IMR-90 (cell line): ENCODE measurements at regions not wholly inside any gene's neighbourhood (a gene's known extent, or its start where the extent isn't known, plus 50 kb on each side); places are given as distances from the start of the nearest gene placed in this dataset.

Experiments
- ATAC-seq: fragments of 200-7000 bp; cut with Tn5 transposase; 2 replicates; pipeline ENCODE4 v1.9.1; 2020; ENCODE audit warnings: low read depth, mild to moderate bottlenecking, moderate library complexity
- BruUV-seq: library from RNA; stranded (reverse); fragments of 400-500 nt; replicated peaks from 2 replicates; lab custom pipeline; 2021; lab: Mats Ljungman, UMichigan
- CTCF ChIA-PET: fragments of 300-600 bp; formaldehyde crosslinking; extraction: SDS; loops from one replicate; lab custom pipeline; 2021; ENCODE audit warnings: antibody characterized with exemption; lab: Yijun Ruan, JAX
- POLR2A ChIA-PET: fragments of 300-600 bp; sonication (Branson Sonifier 250); formaldehyde crosslinking; loops from one replicate; lab custom pipeline; 2022; ENCODE audit warnings: antibody characterized with exemption; ENCODE audit not compliant: unreplicated experiment; lab: Charles Lee
- DNase-seq: peaks from one replicate; pipeline ENCODE4 v3.0.0; 2013
- H2AFZ ChIP-seq: replicated peaks from 2 replicates; pipeline ENCODE3; 2013; ENCODE audit warnings: low read length, mild to moderate bottlenecking; ENCODE audit not compliant: poor library complexity
- H2AK5ac ChIP-seq: 2 replicates; pipeline ENCODE4 v1.6.1; 2013; ENCODE audit warnings: low read depth, low read length, inconsistent platforms
- H2AK9ac ChIP-seq: replicated peaks from 2 replicates; pipeline ENCODE3; 2013; ENCODE audit warnings: mild to moderate bottlenecking, low read depth, low read length, moderate library complexity; ENCODE audit not compliant: poor library complexity
- H2BK120ac ChIP-seq: 2 replicates; pipeline ENCODE4 v1.6.1; 2013; ENCODE audit warnings: low read depth, low read length, inconsistent platforms
- H2BK15ac ChIP-seq: 3 replicates; pipeline ENCODE4 v1.6.1; 2013; ENCODE audit warnings: low read depth, low read length, inconsistent platforms
- H2BK20ac ChIP-seq: 2 replicates; pipeline ENCODE4 v1.6.1; 2013; ENCODE audit warnings: low read depth, mild to moderate bottlenecking, inconsistent platforms, low read length, moderate library complexity
- H2BK5ac ChIP-seq: 2 replicates; pipeline ENCODE4 v1.6.1; 2013; ENCODE audit warnings: mild to moderate bottlenecking, low read depth, low read length, inconsistent platforms; ENCODE audit not compliant: poor library complexity, severe bottlenecking
- H3K14ac ChIP-seq: replicated peaks from 2 replicates; pipeline ENCODE4 v1.6.1; 2013; ENCODE audit warnings: low read depth, low read length, inconsistent platforms
- H3K18ac ChIP-seq: 2 replicates; pipeline ENCODE4 v1.6.1; 2013; ENCODE audit warnings: low read depth, low read length, control low read depth
- H3K23ac ChIP-seq: 2 replicates; pipeline ENCODE4 v1.6.1; 2013; ENCODE audit warnings: low read depth, low read length, inconsistent platforms
- H3K27ac ChIP-seq: 2 replicates; pipeline ENCODE4 v1.5.1; 2013; ENCODE audit warnings: mild to moderate bottlenecking, control low read depth, low read length; ENCODE audit not compliant: insufficient read depth
- H3K27me3 ChIP-seq: 2 replicates; pipeline ENCODE4 v1.6.1; 2013; ENCODE audit warnings: low read length; ENCODE audit not compliant: control insufficient read depth, insufficient read depth
- H3K36me3 ChIP-seq: 2 replicates; pipeline ENCODE4 v1.6.1; 2013; ENCODE audit warnings: low read length, mixed read lengths; ENCODE audit not compliant: control insufficient read depth, insufficient read depth
- H3K4ac ChIP-seq: 2 replicates; pipeline ENCODE4 v1.6.1; 2013; ENCODE audit warnings: low read depth, low read length, inconsistent platforms
- H3K4me1 ChIP-seq: 2 replicates; pipeline ENCODE4 v1.6.1; 2013; ENCODE audit warnings: low read length, mixed read lengths; ENCODE audit not compliant: control insufficient read depth, insufficient read depth
- H3K4me2 ChIP-seq: 2 replicates; pipeline ENCODE4 v1.6.1; 2013; ENCODE audit warnings: low read depth, mild to moderate bottlenecking, control low read depth, low read length, moderate library complexity
- H3K4me3 ChIP-seq: 2 replicates; pipeline ENCODE4 v1.5.1; 2013; ENCODE audit warnings: low read depth, mild to moderate bottlenecking, control low read depth, low read length, moderate library complexity; ENCODE audit not compliant: insufficient read depth
- H3K56ac ChIP-seq: 2 replicates; pipeline ENCODE4 v1.6.1; 2013; ENCODE audit warnings: low read length, inconsistent platforms; ENCODE audit not compliant: insufficient read depth; ENCODE audit errors: extremely low read depth
- H3K79me1 ChIP-seq, 2 experiments: 2 replicates each; pipeline ENCODE4 v1.6.1; 2013; ENCODE audit warnings: low read length in 2 of 2, inconsistent platforms in 1 of 2, low read depth in 1 of 2
- H3K9ac ChIP-seq: 2 replicates; pipeline ENCODE4 v1.6.1; 2013; ENCODE audit warnings: low read depth, low read length, control low read depth
- H3K9me1 ChIP-seq: 2 replicates; pipeline ENCODE4 v1.6.1; 2013; ENCODE audit warnings: low read length, inconsistent platforms; ENCODE audit not compliant: insufficient read depth
- H3K9me3 ChIP-seq: 2 replicates; pipeline ENCODE4 v1.6.1; 2013; ENCODE audit warnings: low read length; ENCODE audit not compliant: control insufficient read depth, insufficient read depth
- H4K20me1 ChIP-seq: 2 replicates; pipeline ENCODE4 v1.6.1; 2013; ENCODE audit warnings: low read length, inconsistent platforms; ENCODE audit not compliant: insufficient read depth
- H4K5ac ChIP-seq: 2 replicates; pipeline ENCODE4 v1.6.1; 2013; ENCODE audit warnings: mild to moderate bottlenecking, low read depth, low read length, control low read depth
- H4K8ac ChIP-seq, 2 experiments: 2 replicates each; pipeline ENCODE4 v1.6.1; 2013; ENCODE audit warnings: low read depth in 2 of 2, low read length in 2 of 2, control low read depth in 1 of 2, inconsistent platforms in 1 of 2
- H4K91ac ChIP-seq: 2 replicates; pipeline ENCODE4 v1.6.1; 2013; ENCODE audit warnings: low read depth, low read length, inconsistent platforms; ENCODE audit not compliant: insufficient read depth
- CEBPB ChIP-seq: IDR thresholded peaks from 2 replicates; pipeline ENCODE4 v1.6.1; 2012; ENCODE audit warnings: low read depth, low read length, improper control_type of control experiment
- CHD1 ChIP-seq: IDR thresholded peaks from 2 replicates; pipeline ENCODE4 v1.6.1; 2012; ENCODE audit warnings: low read depth, low read length, improper control_type of control experiment
- CTCF ChIP-seq: conservative IDR thresholded peaks from 2 replicates; pipeline ENCODE4 v1.5.1; 2012; ENCODE audit warnings: mild to moderate bottlenecking, low read depth, low read length, improper control_type of control experiment
- ELK1 ChIP-seq: fragments of 150-350 bp; IDR thresholded peaks from 2 replicates; pipeline ENCODE4 v1.6.1; 2016; ENCODE audit warnings: low read depth, mild to moderate bottlenecking, low read length, moderate library complexity, borderline replicate concordance
- FOS ChIP-seq: fragments of 150-350 bp; IDR thresholded peaks from 2 replicates; pipeline ENCODE4 v1.6.1; 2016; ENCODE audit warnings: low read depth, low read length
- MAFK ChIP-seq: IDR thresholded peaks from 2 replicates; pipeline ENCODE4 v1.6.1; 2012; ENCODE audit warnings: low read depth, low read length, improper control_type of control experiment
- MAZ ChIP-seq: IDR thresholded peaks from 2 replicates; pipeline ENCODE4 v1.6.1; 2012; ENCODE audit warnings: low read depth, mild to moderate bottlenecking, low read length, improper control_type of control experiment, moderate library complexity, borderline replicate concordance
- NFE2L2 ChIP-seq: fragments of 150-350 bp; IDR thresholded peaks from 2 replicates; pipeline ENCODE4 v1.6.1; 2016; ENCODE audit warnings: low read depth, mild to moderate bottlenecking, low read length
- POLR2A ChIP-seq: IDR thresholded peaks from 2 replicates; pipeline ENCODE4 v1.6.1; 2012; ENCODE audit warnings: mild to moderate bottlenecking, low read depth, low read length
- SMC3 ChIP-seq: fragments of 150-350 bp; IDR thresholded peaks from 2 replicates; pipeline ENCODE4 v1.6.1; 2016; ENCODE audit warnings: low read depth, mild to moderate bottlenecking, antibody characterized with exemption, low read length, moderate library complexity
- WGBS, 2 experiments: methylation state at CpG; one replicate each; pipeline versions ENCODE4 v1.1.5 to v1.1.7; 2013; ENCODE audit warnings: missing lambda C conversion rate in 2 of 2; ENCODE audit not compliant: insufficient read length in 1 of 2; ENCODE audit errors: extremely low coverage in 2 of 2; 5-methylcytosine and 5-hydroxymethylcytosine counted together
- dilution Hi-C: fragments of 300-500 bp; cut with HindIII; formaldehyde crosslinking; loops from one replicate; pipeline ENCODE4 v1.14.3; 2018; ENCODE audit warnings: low sequenced_read_pairs; ENCODE audit not compliant: unreplicated experiment
- in situ Hi-C: fragments of 300-500 bp; cut with MboI; formaldehyde crosslinking; loops from 3 replicates; pipeline ENCODE4 v1.14.3; 2019; ENCODE audit warnings: low sequenced_read_pairs, inconsistent platforms, mixed read lengths
- intact Hi-C: fragments of 100-400 bp; cut with micrococcal nuclease; formaldehyde crosslinking; loops from 2 replicates; pipeline ENCODE4 v1.10.0; 2022

- intact Hi-C loops (no loop called here), in situ Hi-C loops (no loop called here), dilution Hi-C loops (no loop called here)
- Histone ChIP-seq H4K20me1 (no peaks in the 10 kb centered on the region), H3K27me3 (no peaks in the 10 kb centered on the region), H2AFZ (no peak overlapping the region), H3K4me2 (no peak overlapping the region), H2AK5ac (no peak overlapping the region), H3K18ac (no peak overlapping the region), H3K4me1 (no peaks in the 10 kb centered on the region), H2BK120ac (no peak overlapping the region), H2BK15ac (no peak overlapping the region), H3K9me1 (no peaks in the 10 kb centered on the region), H3K9me3 (no peaks in the 10 kb centered on the region), H4K91ac (no peak overlapping the region), H3K23ac (no peak overlapping the region), H3K4me3 (no peak overlapping the region), H4K5ac (no peak overlapping the region), H2AK9ac (no peak overlapping the region), H4K8ac (no peak overlapping the region), H2BK5ac (no peak overlapping the region), H3K79me1 (no peaks in the 10 kb centered on the region), H3K36me3 (no peaks in the 10 kb centered on the region), H3K4ac (no peak overlapping the region), H3K14ac (no peak overlapping the region), H3K9ac (no peak overlapping the region), H2BK20ac (no peak overlapping the region), H3K27ac (no peak overlapping the region), H3K56ac (no peak overlapping the region)
- no TSS peak for BruUV-seq
- ATAC-seq = no peak
- TF ChIP-seq ELK1 (no peak), CTCF (no peak), POLR2A (no peak), FOS (no peak), MAFK (no peak), CHD1 (no peak), CEBPB (no peak), NFE2L2 (no peak), SMC3 (no peak), MAZ (no peak)
- no CpG with 5 or more reads among the region's 2 CpGs for WGBS, 2 experiments
- POLR2A ChIA-PET = no interaction called here
- no peak for DNase-seq
- CTCF ChIA-PET = no interaction called here
Observed at GRCh38 chr7:113986216-113986615, 67.4 kb upstream of the PPP1R3A start.
